Fibroblast of lung (primary cell): ENCODE measurements at regions not wholly inside any gene's neighbourhood (a gene's known extent, or its start where the extent isn't known, plus 50 kb on each side); places are given as distances from the start of the nearest gene placed in this dataset.

Source experiments
- DNase-seq, 2 donors: peaks; one replicate each; pipeline versions ENCODE4 v3.0.0 to v3.0.0-alpha.2; 2010; ENCODE audit warnings: low read depth in 2 of 2
- H2AFZ ChIP-seq: 2 replicates; pipeline ENCODE4 v1.5.1; 2012; ENCODE audit warnings: low read length, control low read depth, inconsistent platforms
- H3K27ac ChIP-seq: 2 replicates; pipeline ENCODE4 v1.5.1; 2011; ENCODE audit warnings: low read length, control low read depth; ENCODE audit not compliant: insufficient read depth
- H3K27me3 ChIP-seq: 2 replicates; pipeline ENCODE4 v1.5.1; 2011; ENCODE audit warnings: mild to moderate bottlenecking, low read length; ENCODE audit not compliant: control insufficient read depth, insufficient read depth
- H3K36me3 ChIP-seq: 2 replicates; pipeline ENCODE4 v1.5.1; 2011; ENCODE audit warnings: low read length; ENCODE audit not compliant: control insufficient read depth, insufficient read depth
- H3K4me1 ChIP-seq: 2 replicates; pipeline ENCODE4 v1.5.1; 2011; ENCODE audit warnings: low read length; ENCODE audit not compliant: control insufficient read depth, insufficient read depth; ENCODE audit errors: extremely low read depth
- H3K4me2 ChIP-seq: 2 replicates; pipeline ENCODE4 v1.5.1; 2011; ENCODE audit warnings: low read length, control low read depth; ENCODE audit not compliant: insufficient read depth; ENCODE audit errors: extremely low read depth
- H3K4me3 ChIP-seq, 4 experiments: fragments of 200-600 bp in 1 of 4; sonication (generic) in 1 of 4; replicated peaks in 1 of 4; 2 replicates each; pipeline ENCODE4 v1.5.1; 2011 to 2016; ENCODE audit warnings: low read length in 4 of 4, low read depth in 3 of 4, mild to moderate bottlenecking in 3 of 4, control low read depth in 2 of 4, inconsistent platforms in 1 of 4, mixed read lengths in 1 of 4; ENCODE audit not compliant: insufficient read depth in 1 of 4; ENCODE audit errors: control extremely low read depth in 1 of 4
- H3K79me2 ChIP-seq: 2 replicates; pipeline ENCODE4 v1.5.1; 2012; ENCODE audit warnings: mild to moderate bottlenecking, low read length, inconsistent platforms; ENCODE audit not compliant: control insufficient read depth, insufficient read depth
- H3K9ac ChIP-seq: 2 replicates; pipeline ENCODE4 v1.5.1; 2011; ENCODE audit warnings: mild to moderate bottlenecking, low read length, control low read depth; ENCODE audit not compliant: insufficient read depth
- H3K9me3 ChIP-seq: 2 replicates; pipeline ENCODE4 v1.5.1; 2012; ENCODE audit warnings: low read depth, low read length; ENCODE audit not compliant: control insufficient read depth, insufficient read depth
- H4K20me1 ChIP-seq: 2 replicates; pipeline ENCODE4 v1.5.1; 2011; ENCODE audit warnings: low read length; ENCODE audit not compliant: control insufficient read depth, insufficient read depth; ENCODE audit errors: extremely low read depth
- CTCF ChIP-seq, 2 donors: IDR thresholded peaks in 1 of 2; conservative IDR thresholded peaks in 1 of 2; 1 replicate in 1 of 2; 2 replicates in 1 of 2; pipeline ENCODE4 v1.5.1; 2011 to 2012; ENCODE audit warnings: low read length in 2 of 2, control low read depth in 1 of 2, inconsistent platforms in 1 of 2, low read depth in 1 of 2, mild to moderate bottlenecking in 1 of 2
- EZH2 ChIP-seq: IDR thresholded peaks from 2 replicates; pipeline ENCODE4 v1.5.1; 2012; ENCODE audit warnings: low read length, control low read depth, mild to moderate bottlenecking; ENCODE audit errors: missing control alignments

- Histone ChIP-seq H3K27ac (no peak overlapping the region), H3K27me3 (no peaks in the 10 kb centered on the region), H3K9ac (no peak overlapping the region), H4K20me1 (no peaks in the 10 kb centered on the region), H3K36me3 (no peaks in the 10 kb centered on the region), H2AFZ (no peak overlapping the region), H3K4me1 (no peaks in the 10 kb centered on the region), H3K4me3 (no peak overlapping the region), H3K79me2 (no peaks in the 10 kb centered on the region), H3K4me2 (no peak overlapping the region), H3K9me3 (no peaks in the 10 kb centered on the region)
- TF ChIP-seq EZH2: no peak
- no peak for TF ChIP-seq CTCF (conservative IDR thresholded peaks at IDR 0.05 in 1 of 2, IDR thresholded peaks at IDR 0.05 in 1 of 2; ENCODE audit: low read depth in 1 of 2, low read length in 2 of 2)
- no peak for DNase-seq
Measured at GRCh38 chrX:147811803-147812202, 99.9 kb upstream of the FMR1 start.

GRCh38 chrX:147827070-147827469 lies 84.6 kb upstream of the FMR1 start:
- no peak overlapping the region for H3K9ac ChIP-seq

GRCh38 chrX:147828719-147829118 lies 83.0 kb upstream of the FMR1 start:
- no peak for TF ChIP-seq CTCF (conservative IDR thresholded peaks at IDR 0.05 in 1 of 2, IDR thresholded peaks at IDR 0.05 in 1 of 2; ENCODE audit: low read depth in 1 of 2, low read length in 2 of 2)
- no peak for TF ChIP-seq EZH2
- Histone ChIP-seq H3K79me2 (no peaks in the 10 kb centered on the region), H3K27ac (no peak overlapping the region), H4K20me1 (no peaks in the 10 kb centered on the region), H2AFZ (no peak overlapping the region), H3K4me2 (no peak overlapping the region), H3K9me3 (no peaks in the 10 kb centered on the region), H3K9ac (no peak overlapping the region), H3K36me3 (no peaks in the 10 kb centered on the region), H3K27me3 (no peaks in the 10 kb centered on the region), H3K4me3 (no peak overlapping the region), H3K4me1 (no peaks in the 10 kb centered on the region)
- DNase-seq: no peak

More at GRCh38 chrX:147827070-147827469, 84.6 kb upstream of the FMR1 start:
- TF ChIP-seq EZH2 (no peak), CTCF (conservative IDR thresholded peaks at IDR 0.05 in 1 of 2, IDR thresholded peaks at IDR 0.05 in 1 of 2; ENCODE audit: low read depth in 1 of 2, low read length in 2 of 2) (no peak)
- H3K36me3 ChIP-seq: no peaks in the 10 kb centered on the region
- no peak overlapping the region for H2AFZ ChIP-seq
- H3K79me2 ChIP-seq: no peaks in the 10 kb centered on the region
- H3K9me3 ChIP-seq: no peaks in the 10 kb centered on the region
- no peak overlapping the region for H3K27ac ChIP-seq
- H3K4me1 ChIP-seq: no peaks in the 10 kb centered on the region
- no peaks in the 10 kb centered on the region for H3K27me3 ChIP-seq
- DNase-seq: no peak
- H4K20me1 ChIP-seq: no peaks in the 10 kb centered on the region
- no peak overlapping the region for H3K4me2 ChIP-seq
- no peak overlapping the region for H3K4me3 ChIP-seq
